ENCODE measurements at regions not wholly inside any gene's neighbourhood (a gene's known extent, or its start where the extent isn't known, plus 50 kb on each side); places are given as distances from the start of the nearest gene placed in this dataset.

DNA sequence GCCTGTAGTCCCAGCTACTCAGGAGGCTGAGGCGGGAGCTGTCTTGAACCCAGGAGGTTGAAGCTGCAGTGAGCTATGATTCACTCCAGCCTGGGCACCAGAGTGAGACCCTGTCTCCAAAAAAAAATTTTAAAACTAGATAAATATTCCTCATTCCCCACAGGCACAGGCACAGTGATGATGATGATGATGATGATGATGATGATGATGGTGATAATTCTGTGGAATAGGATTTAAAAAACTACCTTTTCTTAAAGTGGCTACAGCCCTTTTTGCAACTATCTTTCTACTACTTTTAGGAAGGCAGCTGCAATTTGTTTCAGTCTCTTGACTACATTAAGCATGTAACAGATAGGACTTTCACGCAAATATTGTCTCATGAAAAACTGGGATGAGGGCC lies 76.6 kb upstream of the SCAF8 start:
- Histone ChIP-seq H3K23me2 (ENCODE audit: insufficient read length, low read depth, low read length, poor library complexity, severe bottlenecking) (no peaks in the 10 kb centered on the region), H4K91ac (ENCODE audit: insufficient read length, low read depth, low read length) (no peak overlapping the region), H3K9me3 (ENCODE audit: control insufficient read depth, low read depth, low read length) (no peaks in the 10 kb centered on the region), H3K56ac (ENCODE audit: insufficient read length, low read depth, low read length) (no peak overlapping the region), H3K79me2 (ENCODE audit: insufficient read depth, low read length) (no peaks in the 10 kb centered on the region), H2AK5ac (ENCODE audit: insufficient read length, low read length) (no peak overlapping the region), H3K79me1 (ENCODE audit: insufficient read depth, low read depth, low read length, poor library complexity, severe bottlenecking) (no peaks in the 10 kb centered on the region), H3T11ph (ENCODE audit: low read length) (no peak overlapping the region), H3K23ac (ENCODE audit: insufficient read length, low read depth, low read length) (no peak overlapping the region), H3K4me1 (ENCODE audit: insufficient read depth, low read length) (no peaks in the 10 kb centered on the region), H4K8ac (replicated peaks; ENCODE audit: insufficient read length, low read depth, low read length) (no peak overlapping the region), H3K14ac (ENCODE audit: insufficient read depth, low read length) (no peak overlapping the region), H2BK20ac (ENCODE audit: low read depth, low read length, poor library complexity, severe bottlenecking) (no peak overlapping the region), H3K27ac (ENCODE audit: insufficient read length, low read depth, low read length) (no peak overlapping the region), H4K5ac (ENCODE audit: insufficient read length, low read depth, low read length) (no peak overlapping the region), H2BK15ac (ENCODE audit: low read depth, low read length) (no peak overlapping the region), H3K4ac (ENCODE audit: low read depth, low read length) (no peak overlapping the region), H4K20me1 (ENCODE audit: control insufficient read depth, insufficient read depth, insufficient read length) (no peaks in the 10 kb centered on the region), H3K27me3 (ENCODE audit: insufficient read depth, low read length) (no peaks in the 10 kb centered on the region), H3K18ac (ENCODE audit: insufficient read length, low read depth, low read length) (no peak overlapping the region), H3K9ac (ENCODE audit: extremely low read depth, insufficient read length, low read length) (no peak overlapping the region), H2BK12ac (ENCODE audit: insufficient read length, low read depth, low read length) (no peak overlapping the region), H2AFZ (ENCODE audit: low read length) (no peak overlapping the region), H3K4me2 (ENCODE audit: insufficient read depth, insufficient read length, low read length) (no peak overlapping the region), H2BK5ac (ENCODE audit: insufficient read length, low read length) (no peak overlapping the region), H2BK120ac (ENCODE audit: low read depth, low read length, poor library complexity, severe bottlenecking) (no peak overlapping the region)
- Mint-ChIP-seq H3K4me3 (no peak overlapping the region), H3K9me3 (no peaks in the 10 kb centered on the region), H3K4me1 (no peaks in the 10 kb centered on the region), H3K27ac (no peak overlapping the region), H3K36me3 (ENCODE audit: insufficient read depth in 1 of 3, low read depth in 3 of 3) (no peaks in the 10 kb centered on the region), H3K27me3 (ENCODE audit: low read depth) (no peaks in the 10 kb centered on the region)
- no peak for DNase-seq
- WGBS (ENCODE audit: extremely low coverage, insufficient read length, low lambda C conversion rate), result no CpG with 5 or more reads among the region's 2 CpGs
- TF ChIP-seq CTCF (conservative IDR thresholded peaks at IDR 0.05), result no peak

Data from H9 (cell line).